Activated T-cell treated with anti-CD3 and anti-CD28 coated beads, Interleukin-2, amount 50 U/mL, for 24 hours (primary cell): ENCODE measurements at regions not wholly inside any gene's neighbourhood (a gene's known extent, or its start where the extent isn't known, plus 50 kb on each side); places are given as distances from the start of the nearest gene placed in this dataset.
"Not testable (repeated sequence)": the region's sequence is repeated elsewhere in the genome, so short reads cannot be mapped to it uniquely, and the experiment has no call there.

Experiments used
- DNase-seq: peaks from one replicate; pipeline ENCODE4 v3.0.0-alpha.2; 2020
- H3K27ac Mint-ChIP-seq: 2 replicates; pipeline ENCODE4 v1.8.0; 2020; ENCODE audit warnings: mild to moderate bottlenecking, mixed read lengths
- H3K27me3 Mint-ChIP-seq: 2 replicates; pipeline ENCODE4 v1.8.0; 2020; ENCODE audit warnings: mixed read lengths
- H3K36me3 Mint-ChIP-seq: 2 replicates; pipeline ENCODE4 v1.8.0; 2020; ENCODE audit warnings: low read depth, mixed read lengths
- H3K4me1 Mint-ChIP-seq: 2 replicates; pipeline ENCODE4 v1.8.0; 2020; ENCODE audit warnings: low read depth, mixed read lengths
- H3K4me3 Mint-ChIP-seq: 2 replicates; pipeline ENCODE4 v1.8.0; 2020; ENCODE audit warnings: mild to moderate bottlenecking, moderate library complexity, mixed read lengths
- H3K9me3 Mint-ChIP-seq: 2 replicates; pipeline ENCODE4 v1.8.0; 2020; ENCODE audit warnings: mixed read lengths

DNA sequence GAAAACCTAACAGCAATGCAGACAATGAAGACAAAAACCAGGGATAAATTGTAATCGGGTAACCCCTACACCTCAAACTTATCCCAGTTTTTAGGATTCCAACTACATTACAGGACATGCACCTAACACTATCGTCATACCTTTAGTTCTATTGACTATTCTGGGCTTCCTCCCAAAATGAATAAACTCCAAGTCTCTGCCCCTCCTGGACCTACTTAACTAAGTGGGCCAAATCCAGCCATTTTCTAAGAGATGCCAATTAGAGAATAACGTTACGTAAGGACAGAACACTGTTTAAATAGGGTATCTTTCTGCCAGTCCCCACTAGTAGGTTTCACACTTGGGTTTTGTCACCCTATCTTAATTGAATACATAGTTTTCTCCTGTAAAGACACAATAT is 253.1 kb upstream of the MKLN1 start:
- no peaks in the 10 kb centered on the region for H3K27me3 Mint-ChIP-seq
- H3K27ac Mint-ChIP-seq, result peak overlapping the region; percentile 75
- no peak for DNase-seq
- no peaks in the 10 kb centered on the region for H3K9me3 Mint-ChIP-seq
- peaks cover 59% of the 10 kb centered on the region for H3K4me1 Mint-ChIP-seq
- H3K4me3 Mint-ChIP-seq, result no peak overlapping the region
- H3K36me3 Mint-ChIP-seq, result peaks cover 44% of the 10 kb centered on the region

DNA sequence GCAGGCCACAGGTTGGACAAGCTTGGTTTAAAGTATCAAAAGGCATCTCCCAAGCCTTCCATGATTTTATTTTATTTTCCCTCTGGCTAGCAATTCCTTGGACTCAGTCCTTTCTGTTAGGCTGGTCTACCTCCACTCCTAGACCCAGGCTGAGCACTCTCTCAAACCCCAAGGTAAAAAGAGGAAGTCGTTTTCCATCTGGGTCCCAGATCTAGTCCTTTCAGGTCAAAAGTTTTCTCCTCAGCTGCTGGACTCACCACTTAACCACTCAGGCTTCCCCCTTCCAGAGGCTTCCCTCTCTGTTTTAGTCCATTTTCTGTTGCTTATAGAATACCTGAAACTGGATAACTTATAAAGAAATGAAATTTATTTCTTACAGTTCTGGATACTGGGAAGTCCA is 252.3 kb upstream of the MKLN1 start:
- no peak overlapping the region for H3K4me3 Mint-ChIP-seq
- peaks cover 54% of the 10 kb centered on the region for H3K4me1 Mint-ChIP-seq
- H3K36me3 Mint-ChIP-seq, result peaks cover 44% of the 10 kb centered on the region
- no peaks in the 10 kb centered on the region for H3K27me3 Mint-ChIP-seq
- DNase-seq, result no peak
- no peaks in the 10 kb centered on the region for H3K9me3 Mint-ChIP-seq
- peak overlapping the region; percentile 69 for H3K27ac Mint-ChIP-seq

GRCh38 chr7:131076032-131076431 is 251.6 kb upstream of the MKLN1 start:
- Mint-ChIP-seq H3K27me3 (no peaks in the 10 kb centered on the region), H3K27ac (peak overlapping the region; percentile 71), H3K9me3 (no peaks in the 10 kb centered on the region), H3K36me3 (peaks cover 44% of the 10 kb centered on the region), H3K4me1 (peaks cover 52% of the 10 kb centered on the region), H3K4me3 (no peak overlapping the region)
- DNase-seq, result no peak

GRCh38 chr7:131076711-131077181 is 250.9 kb upstream of the MKLN1 start:
- no peak for DNase-seq
- Mint-ChIP-seq H3K9me3 (no peaks in the 10 kb centered on the region), H3K27me3 (no peaks in the 10 kb centered on the region), H3K4me3 (no peak overlapping the region), H3K36me3 (peaks cover 44% of the 10 kb centered on the region), H3K27ac (peak overlapping the region; percentile 71), H3K4me1 (peaks cover 49% of the 10 kb centered on the region)

DNA sequence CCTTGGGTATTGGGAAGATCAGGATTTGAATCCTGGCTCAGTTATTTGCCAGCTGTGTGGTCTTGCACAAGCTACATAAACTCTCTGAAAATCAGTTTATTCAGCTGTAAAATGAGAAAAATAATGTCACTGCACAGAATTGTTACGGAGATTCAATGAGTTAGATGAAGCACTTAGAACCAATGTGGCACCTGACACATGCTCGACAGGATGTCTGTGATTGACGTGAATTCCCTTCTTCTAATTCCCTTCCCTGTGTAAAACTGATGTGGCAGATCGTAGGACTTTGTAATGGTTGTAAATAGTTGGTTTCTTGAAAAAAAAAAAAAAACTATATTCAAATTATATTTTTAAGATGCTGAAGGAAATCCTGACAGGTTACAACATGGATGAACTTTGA is 249.9 kb upstream of the MKLN1 start:
- Mint-ChIP-seq H3K4me3 (no peak overlapping the region), H3K36me3 (peaks cover 49% of the 10 kb centered on the region), H3K9me3 (no peaks in the 10 kb centered on the region), H3K27ac (no peak overlapping the region), H3K4me1 (peaks cover 50% of the 10 kb centered on the region), H3K27me3 (no peaks in the 10 kb centered on the region)
- no peak for DNase-seq

- H3K9me3 Mint-ChIP-seq, result no peaks in the 10 kb centered on the region
- no peak overlapping the region for H3K4me3 Mint-ChIP-seq
- no peaks in the 10 kb centered on the region for H3K27me3 Mint-ChIP-seq
- no peak for DNase-seq
- peaks cover 43% of the 10 kb centered on the region for H3K36me3 Mint-ChIP-seq
- H3K27ac Mint-ChIP-seq, result no peak overlapping the region
- peaks cover 47% of the 10 kb centered on the region for H3K4me1 Mint-ChIP-seq
Observed at GRCh38 chr7:131080754-131081153, 246.9 kb upstream of the MKLN1 start.

DNA sequence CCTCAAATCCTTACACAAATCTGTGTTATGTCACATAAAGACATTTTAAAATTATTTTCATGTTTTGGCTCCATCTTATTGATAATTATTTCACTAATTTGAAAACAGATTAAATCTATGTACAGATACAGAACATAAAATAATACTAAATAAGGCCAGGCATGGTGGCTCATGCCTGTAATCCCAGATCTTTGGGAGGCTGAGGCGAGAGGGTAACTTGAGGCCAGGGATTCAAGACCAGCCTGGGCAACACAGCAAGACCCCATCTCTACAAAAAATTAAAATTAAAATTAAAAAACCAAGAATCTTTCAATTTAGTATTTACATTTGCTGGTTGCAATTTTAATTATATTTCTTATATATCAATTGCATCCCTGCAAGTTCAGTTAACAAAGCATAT is 246.4 kb upstream of the MKLN1 start:
- Mint-ChIP-seq H3K27ac (no peak overlapping the region), H3K4me1 (peaks cover 43% of the 10 kb centered on the region), H3K36me3 (peaks cover 39% of the 10 kb centered on the region), H3K4me3 (no peak overlapping the region), H3K27me3 (no peaks in the 10 kb centered on the region), H3K9me3 (no peaks in the 10 kb centered on the region)
- DNase-seq, result no peak

GRCh38 chr7:131083781-131084180 is 243.9 kb upstream of the MKLN1 start:
- H3K27ac Mint-ChIP-seq, result peak overlapping the region; percentile 53
- H3K9me3 Mint-ChIP-seq, result no peaks in the 10 kb centered on the region
- no peak for DNase-seq
- H3K36me3 Mint-ChIP-seq, result peaks cover 49% of the 10 kb centered on the region
- H3K27me3 Mint-ChIP-seq, result no peaks in the 10 kb centered on the region
- no peak overlapping the region for H3K4me3 Mint-ChIP-seq
- H3K4me1 Mint-ChIP-seq, result peaks cover 51% of the 10 kb centered on the region

DNA sequence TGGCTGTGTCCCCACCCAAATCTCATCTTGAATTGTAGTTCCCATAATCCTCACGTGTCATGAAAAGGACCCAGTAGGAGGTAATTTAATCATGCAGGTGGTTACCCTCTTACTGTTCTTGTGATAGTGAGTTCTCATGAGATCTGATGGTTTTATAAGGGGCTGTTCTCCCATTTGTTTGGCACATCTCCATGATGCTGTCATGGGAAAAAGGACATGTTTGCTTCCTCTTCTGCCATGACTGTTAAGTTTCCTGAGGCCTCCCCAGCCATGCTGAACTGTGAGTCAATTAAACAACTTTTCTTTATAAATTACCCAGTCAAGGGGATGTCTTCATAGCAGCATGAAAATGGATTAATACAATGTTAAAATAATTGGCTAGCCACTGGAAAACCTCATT is 243.3 kb upstream of the MKLN1 start:
- H3K4me3 Mint-ChIP-seq, H3K9me3 Mint-ChIP-seq, H3K27me3 Mint-ChIP-seq, DNase-seq: not testable (repeated sequence)
- Mint-ChIP-seq H3K36me3 (peaks cover 51% of the 10 kb centered on the region), H3K27ac (peak overlapping the region; percentile 53), H3K4me1 (peaks cover 54% of the 10 kb centered on the region)

DNA sequence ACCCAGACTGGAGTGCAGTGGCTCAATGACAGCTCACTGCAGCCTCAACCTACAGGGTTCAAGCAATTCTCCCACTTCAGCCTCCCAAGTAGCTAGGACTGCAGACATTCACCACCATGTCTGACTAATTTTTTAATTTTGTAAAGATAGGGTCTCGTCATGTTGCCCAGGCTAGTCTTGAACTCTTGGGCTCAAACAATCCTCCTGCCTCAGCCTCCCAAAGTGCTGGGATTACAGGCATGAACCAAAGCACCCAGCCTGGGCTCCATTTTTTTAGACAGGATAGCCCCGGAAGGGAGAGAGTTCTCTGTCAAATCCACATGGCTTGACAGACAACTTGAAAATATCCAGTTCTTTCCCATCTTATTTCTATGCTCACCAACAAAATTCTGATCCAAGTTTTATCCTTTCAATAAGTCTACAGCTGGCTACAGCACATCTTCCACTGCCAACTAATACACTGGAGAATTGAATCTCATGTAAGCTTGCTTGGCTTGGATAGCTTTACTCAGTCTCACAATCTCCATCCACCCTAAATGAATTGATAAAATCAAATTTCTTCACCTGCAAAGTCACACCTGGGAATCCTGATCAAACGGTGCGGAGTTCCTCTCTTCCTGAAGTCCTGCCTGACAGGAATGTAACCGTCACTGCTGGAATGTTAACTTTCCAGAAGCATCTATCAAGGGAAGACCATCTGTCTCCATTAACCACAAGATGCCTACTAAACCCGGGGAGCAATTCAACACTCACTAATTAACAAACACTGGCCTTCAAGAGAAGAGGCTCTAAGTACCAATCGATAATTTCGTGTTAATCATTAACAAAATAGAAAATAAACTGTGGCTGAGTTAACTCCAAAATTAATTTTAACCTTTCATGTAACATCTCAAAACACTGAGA is 239.7 kb upstream of the MKLN1 start:
- Mint-ChIP-seq H3K4me3 (no peak overlapping the region), H3K4me1 (peaks cover 77% of the 10 kb centered on the region), H3K36me3 (peaks cover 64% of the 10 kb centered on the region), H3K9me3 (no peaks in the 10 kb centered on the region), H3K27ac (peak overlapping the region; percentile 19), H3K27me3 (no peaks in the 10 kb centered on the region)
- no peak for DNase-seq

DNA sequence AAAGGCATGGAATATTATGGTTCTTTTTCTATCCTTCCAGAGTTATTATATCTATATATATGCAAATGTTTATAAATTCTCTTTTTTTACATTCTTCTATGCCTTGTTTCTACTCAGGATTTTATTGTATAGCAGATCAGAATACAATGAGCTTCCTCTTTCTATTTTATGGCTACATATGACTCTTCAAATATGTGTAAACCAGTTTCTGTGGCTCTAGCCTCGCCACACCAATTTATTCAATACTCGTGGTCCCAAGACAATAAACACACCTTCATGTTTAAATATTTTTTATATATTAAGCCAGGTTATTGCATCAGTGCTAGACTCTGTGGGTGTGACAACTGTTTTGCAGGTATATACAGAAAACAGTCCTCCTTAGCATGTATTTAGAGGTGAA is 237.5 kb upstream of the MKLN1 start:
- H3K36me3 Mint-ChIP-seq, result peaks cover 65% of the 10 kb centered on the region
- peak overlapping the region; percentile 47 for H3K27ac Mint-ChIP-seq
- H3K4me3 Mint-ChIP-seq, result no peak overlapping the region
- H3K4me1 Mint-ChIP-seq, result peaks cover 74% of the 10 kb centered on the region
- no peaks in the 10 kb centered on the region for H3K9me3 Mint-ChIP-seq
- H3K27me3 Mint-ChIP-seq, result no peaks in the 10 kb centered on the region
- DNase-seq, result no peak

GRCh38 chr7:131090886-131091692 is 236.6 kb upstream of the MKLN1 start:
- Mint-ChIP-seq H3K9me3 (no peaks in the 10 kb centered on the region), H3K27ac (peak overlapping the region; percentile 41), H3K36me3 (peaks cover 63% of the 10 kb centered on the region), H3K4me3 (no peak overlapping the region), H3K27me3 (no peaks in the 10 kb centered on the region), H3K4me1 (peaks cover 74% of the 10 kb centered on the region)
- DNase-seq, result no peak

DNA sequence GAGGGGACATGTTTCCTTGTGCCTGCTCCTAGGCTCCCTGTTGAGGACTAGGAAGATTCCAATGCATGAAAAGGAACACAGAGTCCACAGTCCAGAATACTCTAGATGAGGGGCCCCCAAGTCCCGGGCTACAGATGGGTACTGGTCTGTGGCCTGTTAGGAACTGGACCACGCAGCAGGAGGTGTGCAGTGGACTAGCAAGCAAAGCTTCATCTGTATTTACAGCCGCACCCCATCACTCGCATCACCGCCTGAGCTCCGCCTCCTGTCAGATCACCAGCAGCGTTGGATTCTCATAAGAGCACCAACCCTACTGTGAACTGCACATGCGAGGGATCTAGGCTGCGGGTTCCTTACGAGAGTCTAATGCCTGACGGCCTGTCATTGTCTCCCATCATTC is 233.0 kb upstream of the MKLN1 start:
- Mint-ChIP-seq H3K4me1 (peaks cover 86% of the 10 kb centered on the region), H3K4me3 (no peak overlapping the region), H3K9me3 (no peaks in the 10 kb centered on the region), H3K36me3 (peaks cover 65% of the 10 kb centered on the region), H3K27me3 (no peaks in the 10 kb centered on the region), H3K27ac (peak overlapping the region; percentile 45)
- DNase-seq, result no peak

DNA sequence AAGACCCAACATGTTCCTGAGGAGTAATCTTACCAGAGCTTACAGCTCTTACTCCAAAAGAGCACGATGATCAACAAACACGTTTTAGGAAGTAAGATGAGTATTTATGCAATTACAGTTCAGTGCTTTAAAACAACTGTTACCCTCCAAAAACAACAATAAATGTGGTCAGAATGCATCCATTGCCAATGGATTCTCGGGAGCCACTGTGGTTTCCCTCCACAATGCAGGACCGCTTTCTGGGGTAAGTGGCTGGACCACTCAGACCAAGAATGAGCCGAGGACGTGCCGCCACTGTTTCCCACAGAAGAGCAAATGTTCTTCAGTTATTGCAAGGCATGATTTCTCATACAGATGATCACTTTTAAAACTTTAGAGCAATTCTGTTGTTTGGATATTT is 232.3 kb upstream of the MKLN1 start:
- DNase-seq, result no peak
- no peak overlapping the region for H3K4me3 Mint-ChIP-seq
- H3K36me3 Mint-ChIP-seq, result peaks cover 66% of the 10 kb centered on the region
- H3K27me3 Mint-ChIP-seq, result no peaks in the 10 kb centered on the region
- peak overlapping the region; percentile 42 for H3K27ac Mint-ChIP-seq
- H3K9me3 Mint-ChIP-seq, result no peaks in the 10 kb centered on the region
- H3K4me1 Mint-ChIP-seq, result peaks cover 86% of the 10 kb centered on the region
